H1 (cell line): ENCODE measurements at regions not wholly inside any gene's neighbourhood (a gene's known extent, or its start where the extent isn't known, plus 50 kb on each side); places are given as distances from the start of the nearest gene placed in this dataset.

ENCODE experiments used
- BRCA1 ChIP-seq: IDR thresholded peaks from 2 replicates; pipeline ENCODE4 v1.6.1; 2012; ENCODE audit warnings: low read depth, low read length, improper control_type of control experiment
- CHD7 ChIP-seq: fragments of 300-600 bp; sonication (generic); IDR thresholded peaks from 2 replicates; pipeline ENCODE4 v1.7.1; 2012; ENCODE audit warnings: low read length, moderate library complexity, mild to moderate bottlenecking, inconsistent platforms; ENCODE audit not compliant: insufficient replicate concordance
- SUZ12 ChIP-seq: fragments of 200-600 bp; sonication (generic); IDR thresholded peaks from 2 replicates; pipeline ENCODE4 v1.6.1; 2012; ENCODE audit warnings: mild to moderate bottlenecking, inconsistent platforms, low read length, moderate library complexity, mixed read lengths
- TAF7 ChIP-seq: optimal IDR thresholded peaks from 2 replicates; pipeline ENCODE3; 2011; ENCODE audit warnings: low read depth, mild to moderate bottlenecking, inconsistent platforms, low read length, moderate library complexity, borderline replicate concordance
- TBP ChIP-seq: IDR thresholded peaks from 2 replicates; pipeline ENCODE4 v1.6.1; 2011; ENCODE audit warnings: low read depth, low read length, improper control_type of control experiment
- TEAD4 ChIP-seq: IDR thresholded peaks from 2 replicates; pipeline ENCODE4 v1.6.1; 2012; ENCODE audit warnings: low read depth, low read length, inconsistent platforms, mixed read lengths

- TF ChIP-seq CHD7 (no peak), TBP (no peak), BRCA1 (no peak), TEAD4 (no peak), TAF7 (no peak), SUZ12 (no peak)
Measured at GRCh38 chr6:86456821-86457220, 480.5 kb upstream of the HTR1E start (continued).
